HEK293T (cell line): ENCODE measurements at regions not wholly inside any gene's neighbourhood (a gene's known extent, or its start where the extent isn't known, plus 50 kb on each side); places are given as distances from the start of the nearest gene placed in this dataset.

ENCODE experiments used
- CTCF ChIA-PET: fragments of 350-600 bp; formaldehyde crosslinking; extraction: SDS; loops from one replicate; lab custom pipeline; 2021; ENCODE audit warnings: antibody characterized with exemption, inconsistent platforms; lab: Yijun Ruan, JAX
- POLR2A ChIA-PET: fragments of 350-600 bp; formaldehyde crosslinking; extraction: SDS; loops from one replicate; lab custom pipeline; 2020; ENCODE audit warnings: antibody characterized with exemption, inconsistent platforms; lab: Yijun Ruan, JAX
- DNase-seq: peaks from one replicate; pipeline ENCODE4 v3.0.0; 2012; ENCODE audit warnings: mixed read lengths; ENCODE audit errors: extremely low spot score
- ARNT ChIP-seq: fragments of 450-650 bp; IDR thresholded peaks from 2 replicates; pipeline ENCODE4 v1.6.1; 2017; ENCODE audit warnings: mild to moderate bottlenecking
- BHLHE40 ChIP-seq: fragments of 450-650 bp; IDR thresholded peaks from 2 replicates; pipeline ENCODE4 v1.6.1; 2016; ENCODE audit warnings: mild to moderate bottlenecking, moderate library complexity, borderline replicate concordance
- CTBP1 ChIP-seq: fragments of 450-650 bp; IDR thresholded peaks from 2 replicates; pipeline ENCODE4 v1.6.1; 2016; ENCODE audit warnings: borderline replicate concordance
- ELF4 ChIP-seq: fragments of 450-650 bp; IDR thresholded peaks from 2 replicates; pipeline ENCODE4 v1.6.1; 2017; ENCODE audit warnings: antibody characterized with exemption
- FOXA1 ChIP-seq: fragments of 450-650 bp; IDR thresholded peaks from 2 replicates; pipeline ENCODE4 v1.6.1; 2016; ENCODE audit warnings: mild to moderate bottlenecking
- FOXK2 ChIP-seq: fragments of 450-650 bp; IDR thresholded peaks from 2 replicates; pipeline ENCODE4 v1.6.1; 2016; ENCODE audit warnings: mild to moderate bottlenecking
- FOXM1 ChIP-seq: fragments of 450-650 bp; IDR thresholded peaks from 2 replicates; pipeline ENCODE4 v1.6.1; 2017; ENCODE audit warnings: mild to moderate bottlenecking, borderline replicate concordance
- HDGF ChIP-seq: fragments of 450-650 bp; IDR thresholded peaks from 2 replicates; pipeline ENCODE4 v1.6.1; 2017; ENCODE audit warnings: antibody characterized with exemption, borderline replicate concordance
- L3MBTL2 ChIP-seq: fragments of 450-650 bp; conservative IDR thresholded peaks from 2 replicates; pipeline ENCODE4 v1.6.1; 2016; ENCODE audit warnings: mild to moderate bottlenecking
- LEF1 ChIP-seq: fragments of 450-650 bp; IDR thresholded peaks from 2 replicates; pipeline ENCODE4 v1.6.1; 2017; ENCODE audit warnings: mild to moderate bottlenecking, borderline replicate concordance
- NFRKB ChIP-seq: fragments of 450-650 bp; IDR thresholded peaks from 2 replicates; pipeline ENCODE4 v1.6.1; 2016; ENCODE audit warnings: mild to moderate bottlenecking, moderate library complexity
- PKNOX1 ChIP-seq: fragments of 450-650 bp; IDR thresholded peaks from 2 replicates; pipeline ENCODE4 v1.6.1; 2016
- SP1 ChIP-seq: fragments of 450-650 bp; IDR thresholded peaks from 2 replicates; pipeline ENCODE4 v1.6.1; 2017
- SUZ12 ChIP-seq: fragments of 450-650 bp; IDR thresholded peaks from 2 replicates; pipeline ENCODE4 v1.6.1; 2016; ENCODE audit warnings: mild to moderate bottlenecking
- TARDBP ChIP-seq: fragments of 450-650 bp; IDR thresholded peaks from 2 replicates; pipeline ENCODE4 v1.6.1; 2016
- ZNF384 ChIP-seq: fragments of 450-650 bp; IDR thresholded peaks from 2 replicates; pipeline ENCODE4 v1.6.1; 2016

- no peak for TF ChIP-seq BHLHE40
- TF ChIP-seq FOXM1: no peak
- TF ChIP-seq ELF4: no peak
- TF ChIP-seq PKNOX1: no peak
- no peak for TF ChIP-seq FOXK2
- TF ChIP-seq L3MBTL2: no peak
- no peak for TF ChIP-seq SUZ12
- no peak for TF ChIP-seq ARNT
- no peak for TF ChIP-seq HDGF
- TF ChIP-seq NFRKB: no peak
- TF ChIP-seq LEF1: no peak
- TF ChIP-seq CTBP1: no peak
- TF ChIP-seq TARDBP: no peak
- no peak for TF ChIP-seq FOXA1
- TF ChIP-seq SP1: no peak
- no peak for TF ChIP-seq ZNF384
- POLR2A ChIA-PET: no interaction called here
- DNase-seq: no peak
- CTCF ChIA-PET: no interaction called here
These were observed 81.7 kb downstream of the LINC00237 start for GRCh38 chr20:21024420-21024819.

GRCh38 chr20:21022925-21023324, 83.2 kb downstream of the LINC00237 start:
- TF ChIP-seq ZNF384 (no peak), PKNOX1 (no peak), ELF4 (no peak), FOXM1 (no peak), ARNT (no peak), CTBP1 (no peak), HDGF (no peak), FOXK2 (no peak), BHLHE40 (no peak), FOXA1 (no peak), SP1 (no peak)
- DNase-seq: no peak
- ChIA-PET CTCF (no interaction called here), POLR2A (no interaction called here)

- no peak for DNase-seq
- ChIA-PET POLR2A (no interaction called here), CTCF (no interaction called here)
- TF ChIP-seq LEF1 (no peak), BHLHE40 (no peak), ARNT (no peak), HDGF (no peak), FOXM1 (no peak), SP1 (no peak), CTBP1 (no peak), ZNF384 (no peak), NFRKB (no peak)
These were observed 84.7 kb downstream of the LINC00237 start for GRCh38 chr20:21021472-21021790.

- ChIA-PET CTCF (no interaction called here), POLR2A (no interaction called here)
- no peak for DNase-seq
- TF ChIP-seq ARNT: no peak
- TF ChIP-seq ZNF384: no peak
- TF ChIP-seq FOXM1: no peak
- TF ChIP-seq FOXK2: no peak
- no peak for TF ChIP-seq PKNOX1
- no peak for TF ChIP-seq SUZ12
- TF ChIP-seq LEF1: no peak
- no peak for TF ChIP-seq BHLHE40
- TF ChIP-seq L3MBTL2: no peak
- no peak for TF ChIP-seq HDGF
- TF ChIP-seq TARDBP: no peak
- no peak for TF ChIP-seq SP1
- TF ChIP-seq FOXA1: no peak
These were observed 85.3 kb downstream of the LINC00237 start for GRCh38 chr20:21020659-21021471.

- no peak for DNase-seq
- POLR2A ChIA-PET: no interaction called here
- TF ChIP-seq SP1: no peak
- no peak for TF ChIP-seq LEF1
- no peak for TF ChIP-seq ZNF384
- no peak for TF ChIP-seq ARNT
- TF ChIP-seq ELF4: no peak
- no peak for TF ChIP-seq NFRKB
- TF ChIP-seq HDGF: no peak
- TF ChIP-seq SUZ12: no peak
- no peak for TF ChIP-seq FOXM1
- CTCF ChIA-PET: no interaction called here
These were observed 86.1 kb downstream of the LINC00237 start for GRCh38 chr20:21019814-21020658.

GRCh38 chr20:21019468-21019813, 86.7 kb downstream of the LINC00237 start:
- CTCF ChIA-PET: no interaction called here

More at GRCh38 chr20:21019468-21019813, 86.7 kb downstream of the LINC00237 start:
- no peak for DNase-seq
- POLR2A ChIA-PET: no interaction called here
- no peak for TF ChIP-seq BHLHE40
- TF ChIP-seq LEF1: no peak
- no peak for TF ChIP-seq CTBP1
- no peak for TF ChIP-seq ZNF384
- no peak for TF ChIP-seq ELF4
- TF ChIP-seq TARDBP: no peak
- no peak for TF ChIP-seq L3MBTL2
- TF ChIP-seq NFRKB: no peak
- TF ChIP-seq HDGF: no peak
- TF ChIP-seq FOXM1: no peak
- TF ChIP-seq FOXK2: no peak
- TF ChIP-seq ARNT: no peak
- TF ChIP-seq PKNOX1: no peak
- TF ChIP-seq FOXA1: no peak
- no peak for TF ChIP-seq SUZ12
- TF ChIP-seq SP1: no peak
